ENCODE measurements at regions not wholly inside any gene's neighbourhood (a gene's known extent, or its start where the extent isn't known, plus 50 kb on each side); places are given as distances from the start of the nearest gene placed in this dataset.

DNA sequence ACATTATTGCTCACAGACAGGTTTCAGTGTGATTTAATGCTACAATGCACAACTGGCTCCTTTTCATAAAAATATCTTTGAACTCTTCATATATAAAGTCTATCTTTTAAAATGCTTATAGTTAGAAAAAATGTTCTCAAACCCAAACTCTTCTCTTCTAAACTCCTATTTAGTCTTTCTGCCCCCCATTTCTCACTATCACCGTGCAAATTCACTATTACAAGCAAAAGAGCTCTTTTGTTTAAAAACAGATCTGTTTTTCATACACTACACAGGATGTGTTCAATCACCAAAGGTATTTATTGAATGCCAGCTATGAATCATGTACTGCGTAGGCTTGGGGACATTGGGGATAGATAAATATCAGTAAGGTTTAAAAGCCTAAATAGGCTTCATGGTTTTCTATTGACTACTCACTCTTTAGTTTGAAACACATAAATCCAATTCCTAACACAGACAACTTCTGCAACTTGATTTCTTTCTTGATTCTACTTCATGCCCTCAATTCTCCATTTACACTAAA lies 692.3 kb downstream of the C12orf50 start:
- TF ChIP-seq, protein P1, sequence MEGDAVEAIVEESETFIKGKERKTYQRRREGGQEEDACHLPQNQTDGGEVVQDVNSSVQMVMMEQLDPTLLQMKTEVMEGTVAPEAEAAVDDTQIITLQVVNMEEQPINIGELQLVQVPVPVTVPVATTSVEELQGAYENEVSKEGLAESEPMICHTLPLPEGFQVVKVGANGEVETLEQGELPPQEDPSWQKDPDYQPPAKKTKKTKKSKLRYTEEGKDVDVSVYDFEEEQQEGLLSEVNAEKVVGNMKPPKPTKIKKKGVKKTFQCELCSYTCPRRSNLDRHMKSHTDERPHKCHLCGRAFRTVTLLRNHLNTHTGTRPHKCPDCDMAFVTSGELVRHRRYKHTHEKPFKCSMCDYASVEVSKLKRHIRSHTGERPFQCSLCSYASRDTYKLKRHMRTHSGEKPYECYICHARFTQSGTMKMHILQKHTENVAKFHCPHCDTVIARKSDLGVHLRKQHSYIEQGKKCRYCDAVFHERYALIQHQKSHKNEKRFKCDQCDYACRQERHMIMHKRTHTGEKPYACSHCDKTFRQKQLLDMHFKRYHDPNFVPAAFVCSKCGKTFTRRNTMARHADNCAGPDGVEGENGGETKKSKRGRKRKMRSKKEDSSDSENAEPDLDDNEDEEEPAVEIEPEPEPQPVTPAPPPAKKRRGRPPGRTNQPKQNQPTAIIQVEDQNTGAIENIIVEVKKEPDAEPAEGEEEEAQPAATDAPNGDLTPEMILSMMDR (IDR thresholded peaks at IDR 0.05; ENCODE audit: insufficient read depth, low read depth, low read length) = no peak
- TF ChIP-seq EZH2 (IDR thresholded peaks at IDR 0.05; ENCODE audit: insufficient read depth, low read length) = no peak

Data from astrocyte (in vitro differentiated cells and primary cell).